HG03521 (cell line): ENCODE measurements at regions not wholly inside any gene's neighbourhood (a gene's known extent, or its start where the extent isn't known, plus 50 kb on each side); places are given as distances from the start of the nearest gene placed in this dataset.
"Not testable (repeated sequence)": the region's sequence is repeated elsewhere in the genome, so short reads cannot be mapped to it uniquely, and the experiment has no call there.

Experiments
- ATAC-seq: cut with Tn5 transposase; IDR thresholded peaks from one replicate; pipeline ENCODE4 v1.9.1; 2021; ENCODE audit warnings: mild to moderate bottlenecking, moderate library complexity; ENCODE audit not compliant: unreplicated experiment

DNA sequence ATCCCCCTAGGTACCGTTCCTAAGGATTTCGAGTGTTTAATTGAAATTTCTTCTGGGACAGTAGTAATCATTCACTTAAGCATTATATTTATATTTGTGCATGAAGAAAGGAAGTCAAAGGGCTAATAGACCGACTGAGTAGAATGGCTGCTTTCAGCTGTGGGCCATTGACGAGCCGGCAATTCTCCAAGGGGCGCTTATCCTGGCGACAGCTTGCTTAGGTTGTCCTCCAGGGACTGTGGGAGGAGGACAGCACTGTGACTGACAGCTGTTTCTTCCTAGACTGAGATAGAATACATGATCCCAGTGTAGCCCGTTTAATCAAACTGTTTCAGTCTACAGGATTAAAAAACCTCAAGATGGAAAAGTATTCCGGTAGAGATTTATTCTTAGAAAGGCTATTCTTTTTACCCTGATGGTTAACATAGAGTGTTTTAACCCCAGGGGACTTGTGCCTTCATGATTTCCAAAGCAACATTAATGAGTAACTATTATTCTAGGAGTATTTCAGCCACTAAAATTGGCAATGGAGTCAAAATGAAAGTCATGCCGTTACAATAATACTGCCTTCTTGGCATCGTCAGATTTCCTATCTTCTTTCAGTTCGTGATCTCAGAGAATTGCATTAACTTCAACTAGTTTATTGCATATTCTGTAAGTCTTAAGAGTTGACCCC, 943.1 kb upstream of the WWC1 start:
- no peak for ATAC-seq

DNA sequence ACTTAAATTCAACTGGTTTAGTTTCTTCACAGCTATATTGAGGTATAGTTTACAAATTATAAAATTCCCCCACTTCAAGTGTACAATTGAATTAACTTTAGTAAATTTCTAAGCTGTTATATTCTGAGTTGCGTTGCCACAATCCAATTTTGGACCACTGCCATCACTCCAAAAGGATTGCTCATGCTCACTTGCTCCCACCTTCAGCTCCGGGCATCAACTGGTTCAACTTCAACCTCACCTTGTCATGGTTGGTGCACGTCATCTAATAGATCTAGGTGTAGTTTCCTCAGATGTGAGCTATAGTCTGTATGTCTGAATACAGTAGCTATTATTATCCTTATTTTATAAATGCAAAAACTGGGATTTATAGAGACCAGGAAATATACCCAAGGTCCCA, 942.5 kb upstream of the WWC1 start:
- no peak for ATAC-seq

DNA sequence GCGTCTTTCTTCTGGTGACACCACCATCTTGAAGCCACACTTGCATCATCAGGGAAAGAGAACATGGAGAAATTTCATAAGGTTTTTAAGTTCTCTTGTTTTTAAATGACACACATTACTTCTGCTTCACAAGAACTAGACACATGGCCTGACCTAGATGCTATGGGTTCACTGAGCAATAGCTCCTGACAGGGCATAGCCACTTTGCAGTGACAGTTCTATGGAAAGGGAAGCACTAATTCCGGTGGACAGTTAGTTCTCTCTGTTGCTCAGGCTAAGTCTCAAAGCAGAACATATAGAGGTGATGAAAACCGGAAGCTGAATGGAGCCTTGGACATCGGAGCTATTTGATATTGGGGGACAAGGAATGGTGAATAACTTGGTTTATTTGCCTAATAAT, 940.1 kb upstream of the WWC1 start:
- no peak for ATAC-seq

DNA sequence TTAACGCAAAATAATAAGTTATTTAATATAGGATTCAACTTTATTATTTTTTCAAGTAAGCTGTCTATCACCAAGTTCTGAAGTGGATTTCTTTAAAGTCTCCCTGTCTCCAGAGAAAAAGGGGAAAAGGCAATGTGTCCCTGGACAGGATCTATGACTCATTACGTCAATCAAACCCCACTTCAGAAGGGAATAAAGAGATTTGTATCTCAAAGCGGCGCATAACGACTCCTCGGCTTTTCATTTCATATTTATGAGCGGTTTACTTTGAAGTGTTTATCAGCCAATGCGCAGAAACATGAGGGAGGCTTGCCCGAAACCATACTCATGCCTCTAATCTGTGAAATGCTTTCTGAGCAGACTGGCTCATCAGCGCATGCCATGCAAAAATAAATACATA, 938.6 kb upstream of the WWC1 start:
- no peak for ATAC-seq

DNA sequence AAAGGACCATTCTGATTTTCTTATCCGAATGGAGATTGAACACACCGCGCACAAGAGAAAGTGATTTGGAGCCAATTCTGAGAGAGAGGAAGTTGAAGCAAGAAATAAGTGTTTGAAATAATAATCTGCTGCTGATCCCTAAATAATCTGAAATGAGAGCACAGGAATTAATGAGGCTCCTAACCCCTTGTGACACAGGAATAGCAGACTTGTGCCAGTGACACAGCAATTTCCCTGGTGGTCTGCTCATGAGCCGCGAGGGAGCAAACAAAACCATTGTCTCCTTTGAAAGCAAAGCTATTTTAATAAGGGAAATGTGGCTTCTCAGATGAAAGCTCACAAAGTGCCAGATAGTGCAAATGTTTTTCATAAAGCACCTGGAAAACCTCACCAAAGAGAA, 936.1 kb upstream of the WWC1 start:
- ATAC-seq, result no peak

DNA sequence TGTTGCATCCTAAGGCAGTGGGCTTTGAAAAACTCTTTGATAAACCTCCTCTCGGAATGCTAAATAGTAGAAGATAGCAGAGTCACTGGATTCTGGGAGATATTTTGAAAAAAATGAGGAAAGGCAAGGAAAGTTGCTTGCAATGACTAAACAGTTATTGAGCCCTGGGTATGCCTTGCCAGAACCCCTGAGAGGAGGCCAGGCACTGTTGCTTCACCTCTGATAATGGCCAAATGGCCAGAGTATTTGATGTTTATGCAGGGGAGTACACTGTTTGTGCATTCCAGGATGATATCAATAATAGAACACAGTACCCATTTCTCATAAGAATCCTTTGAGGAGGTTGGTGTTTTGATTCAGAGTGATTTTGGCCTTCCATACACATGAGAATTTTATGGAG, 935.1 kb upstream of the WWC1 start:
- ATAC-seq, result no peak

DNA sequence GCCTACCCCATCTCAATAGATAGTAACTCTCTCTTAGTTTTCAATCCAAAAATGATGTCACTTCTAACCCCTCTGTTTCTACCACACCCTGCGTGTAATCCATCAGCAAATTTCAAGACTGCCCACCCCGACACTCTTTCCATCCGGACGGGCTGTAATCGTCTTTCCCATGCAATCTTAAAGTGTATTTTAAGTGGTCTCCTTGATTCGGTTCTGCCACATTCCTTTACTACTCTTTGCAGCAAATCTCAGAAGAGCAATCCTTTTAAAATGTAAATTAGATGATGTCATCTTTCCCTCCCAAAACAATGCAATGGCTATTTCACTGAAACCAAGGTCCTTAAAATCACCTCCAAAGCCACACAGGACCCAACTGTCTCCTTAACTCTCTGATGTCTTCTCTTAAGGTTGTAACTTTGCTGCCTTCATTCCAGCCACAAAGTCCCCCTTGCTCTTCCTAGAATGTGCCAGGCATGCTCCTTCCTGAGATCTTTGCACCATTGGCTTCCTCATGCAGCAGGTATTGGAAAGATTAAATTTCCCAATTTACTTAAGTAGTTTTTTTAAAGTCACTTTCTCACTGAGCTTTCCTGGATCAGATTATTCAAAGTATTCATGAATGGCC, 932.5 kb upstream of the WWC1 start:
- ATAC-seq, result no peak

DNA sequence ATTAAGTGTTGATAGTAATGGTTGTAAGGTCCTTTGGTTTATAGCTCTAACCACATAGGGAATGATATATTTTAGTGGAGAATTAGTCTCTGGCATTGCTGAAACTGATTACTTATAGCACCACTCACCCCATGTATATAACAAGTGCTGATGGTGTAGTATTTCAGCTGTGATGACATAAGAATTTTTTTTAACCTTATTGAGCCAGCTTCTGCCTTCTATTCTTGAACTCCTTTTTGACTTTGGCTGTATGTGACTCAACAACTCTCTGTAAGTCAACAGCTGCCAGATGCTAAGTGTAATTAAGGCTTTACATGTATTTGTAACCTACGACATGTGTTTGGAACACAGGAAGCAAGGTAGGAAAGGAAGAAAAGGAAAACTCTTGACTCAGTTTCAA, 929.6 kb upstream of the WWC1 start:
- no peak for ATAC-seq

DNA sequence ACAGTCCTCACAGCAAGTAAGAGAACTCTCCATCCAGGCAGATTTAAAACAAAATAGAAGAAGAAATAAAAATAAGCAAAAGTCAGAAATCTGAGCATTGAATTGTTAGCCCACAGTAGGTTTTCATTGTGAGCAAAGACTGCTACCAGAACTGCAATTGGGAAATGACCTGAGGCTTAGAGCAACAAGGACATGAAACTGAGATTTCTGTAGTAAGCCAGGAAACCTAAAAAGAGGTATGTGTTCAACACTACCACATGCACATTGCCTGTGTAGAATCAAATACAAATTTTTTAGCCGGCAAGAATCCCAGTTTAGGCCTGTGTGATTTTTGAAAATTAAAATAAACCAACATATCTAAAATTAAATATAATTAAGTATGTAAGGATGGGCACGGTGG, 928.4 kb upstream of the WWC1 start:
- no peak for ATAC-seq

DNA sequence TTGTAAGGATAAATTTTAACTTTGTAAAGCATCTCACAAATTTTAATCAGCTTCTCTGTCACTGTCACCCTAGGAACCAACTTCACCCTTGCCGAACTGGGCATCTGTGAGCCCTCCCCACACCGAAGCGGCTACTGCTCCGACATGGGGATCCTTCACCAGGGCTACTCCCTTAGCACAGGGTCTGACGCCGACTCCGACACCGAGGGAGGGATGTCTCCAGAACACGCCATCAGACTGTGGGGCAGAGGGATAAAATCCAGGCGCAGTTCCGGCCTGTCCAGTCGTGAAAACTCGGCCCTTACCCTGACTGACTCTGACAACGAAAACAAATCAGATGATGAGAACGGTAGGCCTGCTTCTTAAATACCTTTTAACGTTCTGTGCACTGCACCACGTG, 916.3 kb upstream of the WWC1 start:
- no peak for ATAC-seq

DNA sequence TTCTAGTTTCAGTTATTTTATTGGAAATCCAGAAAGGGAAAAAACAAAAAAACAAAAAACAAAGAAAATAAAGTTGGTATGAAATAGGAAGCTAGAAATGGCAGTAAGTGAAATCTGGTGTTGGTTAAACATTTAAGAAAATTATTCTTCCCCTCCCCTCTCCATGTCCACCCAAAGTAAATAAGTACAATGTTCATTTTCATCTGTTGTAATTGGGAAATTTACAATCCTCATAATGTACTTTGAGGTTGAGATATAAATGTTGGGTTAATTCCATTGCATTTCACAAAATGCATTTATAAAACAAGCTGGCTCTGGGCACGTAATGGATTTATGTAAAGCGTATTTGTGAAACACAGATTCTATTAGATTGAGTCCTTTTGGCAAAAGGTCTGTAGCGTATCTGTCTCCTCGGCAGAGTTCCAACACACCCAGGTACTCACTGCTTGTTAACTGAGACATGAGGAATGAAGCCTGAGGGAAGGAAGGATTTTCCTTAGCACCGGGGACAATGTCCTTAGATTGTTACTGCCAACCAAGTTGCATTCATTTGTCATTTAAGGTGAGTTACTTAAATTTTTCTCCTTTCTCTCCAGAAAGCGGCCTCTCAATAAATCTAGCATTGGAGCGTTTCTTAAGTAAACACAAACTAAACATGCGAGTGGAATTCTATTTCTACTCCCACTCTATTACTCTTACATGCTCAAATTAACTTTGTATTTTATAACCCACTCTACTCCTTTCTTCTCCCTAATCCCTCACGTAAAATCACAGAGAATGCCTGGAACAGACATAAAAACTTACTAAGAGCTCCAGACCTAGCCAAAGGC, 912.3 kb upstream of the WWC1 start:
- ATAC-seq, result no peak

DNA sequence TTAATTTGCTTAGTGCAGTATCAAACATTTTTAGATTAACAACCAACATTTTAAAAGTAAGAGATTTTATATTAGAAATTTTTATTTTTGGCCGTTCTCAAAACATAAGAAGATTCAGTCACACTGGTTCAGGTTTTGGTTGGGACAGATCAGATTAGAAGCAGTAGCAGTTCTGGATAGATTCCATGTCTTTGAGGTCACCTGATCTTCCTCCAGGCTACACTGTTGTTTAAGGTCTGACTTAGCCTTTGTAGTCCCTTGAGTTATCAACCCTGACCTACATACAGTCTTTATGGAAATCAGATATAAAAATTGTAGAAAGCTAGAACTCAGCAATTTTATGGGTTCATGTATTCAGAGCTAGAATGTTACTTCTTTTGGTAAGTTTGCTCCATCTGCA, 910.0 kb upstream of the WWC1 start:
- no peak for ATAC-seq

DNA sequence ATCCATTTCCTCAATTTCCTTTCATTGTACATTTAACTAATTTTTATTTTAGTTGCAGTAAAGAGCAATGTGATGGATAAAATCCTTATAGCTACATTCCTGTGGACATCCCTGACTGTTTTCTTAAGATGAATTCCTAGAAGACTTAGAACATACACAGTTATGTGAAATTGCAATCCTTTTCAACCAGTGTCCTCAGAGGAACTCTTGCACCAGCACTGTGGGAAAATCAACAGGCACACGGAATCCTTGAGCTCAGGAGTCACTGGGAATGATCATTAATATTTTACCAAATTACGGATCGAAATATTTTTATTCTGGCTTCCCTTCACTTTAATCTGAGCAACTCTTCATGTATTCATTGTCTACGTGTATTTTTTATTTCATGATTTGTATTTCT, 901.9 kb upstream of the WWC1 start:
- no peak for ATAC-seq

DNA sequence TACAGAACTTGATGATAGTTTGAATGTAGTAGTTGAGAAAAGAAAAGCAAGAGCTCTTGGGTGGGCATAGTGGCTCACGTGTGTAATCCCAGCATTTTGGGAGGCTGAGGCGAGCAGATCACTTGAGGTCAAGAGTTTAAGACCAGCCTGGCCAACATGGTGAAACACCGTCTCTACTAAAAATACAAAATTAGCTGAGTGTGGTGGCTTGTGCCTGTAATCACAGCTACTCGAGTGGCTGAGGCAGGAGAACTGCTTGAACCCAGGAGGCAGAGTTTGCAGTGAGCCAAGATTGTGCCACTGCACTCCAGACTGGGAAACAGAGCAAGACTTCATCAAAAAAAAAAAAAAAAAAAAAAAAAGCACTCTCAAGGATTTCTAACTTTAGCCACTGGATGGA, 900.2 kb upstream of the WWC1 start:
- not testable (repeated sequence) for ATAC-seq

DNA sequence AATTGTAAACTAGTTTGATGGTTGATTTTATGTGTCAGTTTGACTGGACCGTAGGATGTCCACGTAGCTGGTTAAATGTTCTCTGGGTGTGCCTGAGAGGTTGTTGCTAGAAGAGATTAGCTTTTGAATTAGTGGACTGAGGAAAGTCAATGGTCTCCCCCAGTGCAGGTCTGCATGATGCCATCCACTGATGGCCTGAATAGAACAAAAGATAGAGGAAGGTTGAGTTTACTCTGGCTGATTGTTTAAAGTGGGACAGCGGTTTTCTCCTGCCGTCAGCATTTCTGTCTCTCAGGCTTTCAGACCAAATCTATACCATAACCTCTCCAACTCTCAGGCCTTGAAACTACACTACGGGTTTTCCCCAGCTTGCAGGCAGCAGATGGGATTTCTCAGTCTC, 899.2 kb upstream of the WWC1 start:
- no peak for ATAC-seq

DNA sequence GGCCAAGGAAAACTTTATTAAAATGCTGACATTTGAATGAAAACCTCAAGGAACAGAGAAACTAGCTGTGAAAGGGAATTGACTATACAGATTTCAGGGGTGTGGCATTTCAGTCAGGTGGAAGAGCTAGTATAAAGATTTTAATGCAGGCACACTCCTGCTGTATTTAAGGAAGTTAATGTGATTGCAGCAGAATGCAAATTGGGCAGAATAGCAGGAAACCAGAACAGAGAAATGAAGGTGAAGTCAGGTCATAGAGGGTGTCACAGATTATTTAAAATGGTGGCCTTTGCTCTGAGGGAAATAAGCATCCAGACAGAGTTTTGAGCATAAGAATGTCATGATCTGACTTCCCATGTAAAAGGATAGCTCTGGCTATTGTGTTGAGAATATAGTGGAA, 898.1 kb upstream of the WWC1 start:
- ATAC-seq, result no peak

DNA sequence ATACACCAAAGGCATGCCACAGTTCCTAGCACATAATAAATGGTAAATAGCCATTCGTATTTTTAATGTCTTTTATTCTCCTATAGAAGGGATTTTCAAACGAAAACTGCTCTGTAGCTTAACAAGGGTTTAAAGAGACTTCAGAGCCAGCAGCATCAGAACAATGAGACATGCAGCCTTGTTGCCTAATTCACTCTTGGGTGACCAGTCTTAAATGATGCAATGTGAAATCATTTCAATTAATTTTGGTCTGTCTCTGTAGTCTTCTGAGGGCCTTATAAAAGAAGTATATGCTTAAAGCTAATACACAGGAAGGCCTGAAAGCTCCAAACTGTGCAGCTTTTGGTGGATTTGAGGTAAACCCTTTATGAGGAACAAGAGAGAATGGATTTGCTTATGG, 888.8 kb upstream of the WWC1 start:
- no peak for ATAC-seq

DNA sequence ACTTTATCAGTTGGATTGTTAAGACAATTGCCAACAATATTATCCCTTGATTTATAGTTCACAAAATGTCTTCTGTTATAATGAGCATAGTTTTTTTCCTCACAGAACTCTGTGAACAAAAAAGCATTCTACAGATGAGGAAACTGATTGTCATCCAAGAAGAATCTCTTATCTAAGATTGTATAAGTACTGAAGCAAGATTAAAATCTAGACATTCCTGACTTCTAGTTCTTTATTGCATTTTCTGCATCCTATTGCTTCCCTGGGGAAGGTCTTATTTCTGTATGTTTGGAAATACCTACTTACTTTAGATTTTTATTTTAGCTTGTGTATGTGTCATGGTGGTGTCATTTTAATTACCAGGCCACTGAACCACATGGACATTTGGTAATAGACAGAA, 884.9 kb upstream of the WWC1 start:
- no peak for ATAC-seq

DNA sequence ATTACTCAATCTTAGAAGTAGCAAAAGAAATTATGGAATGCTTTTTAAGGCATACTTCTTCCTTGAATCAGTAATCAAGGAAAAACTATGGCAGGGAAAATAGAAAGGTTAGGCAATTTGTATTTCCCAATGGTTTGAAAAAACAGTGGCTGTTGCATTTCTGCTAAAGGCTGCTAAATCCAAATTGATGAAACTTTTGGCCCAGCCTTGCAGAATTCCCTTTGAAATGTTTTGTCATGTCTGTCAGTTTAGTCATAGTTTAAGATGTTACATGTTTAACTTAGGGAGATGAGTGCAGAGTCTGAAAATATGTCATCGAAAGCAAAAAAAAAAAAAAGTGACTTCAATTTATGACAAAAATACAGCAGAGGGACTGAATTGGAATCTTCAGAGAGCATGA, 878.9 kb upstream of the WWC1 start:
- no peak for ATAC-seq

DNA sequence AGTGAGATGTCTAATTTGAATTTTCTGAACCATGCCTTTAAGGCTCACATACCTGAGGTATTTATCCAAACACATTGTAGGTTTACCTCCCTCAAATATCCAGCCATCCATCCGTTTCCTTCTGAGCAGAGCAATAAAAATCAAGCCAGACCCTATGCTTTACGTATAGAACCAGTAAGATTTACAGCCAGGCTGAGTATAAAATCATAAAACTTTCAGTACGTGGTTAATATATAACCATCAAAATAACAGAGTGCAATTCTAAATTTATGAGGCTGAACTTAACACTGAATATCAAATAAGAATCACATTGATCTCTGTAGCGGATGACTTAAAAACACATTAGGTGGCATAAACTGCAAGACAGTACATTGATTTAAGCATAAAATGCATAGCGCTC, 877.9 kb upstream of the WWC1 start:
- no peak for ATAC-seq

DNA sequence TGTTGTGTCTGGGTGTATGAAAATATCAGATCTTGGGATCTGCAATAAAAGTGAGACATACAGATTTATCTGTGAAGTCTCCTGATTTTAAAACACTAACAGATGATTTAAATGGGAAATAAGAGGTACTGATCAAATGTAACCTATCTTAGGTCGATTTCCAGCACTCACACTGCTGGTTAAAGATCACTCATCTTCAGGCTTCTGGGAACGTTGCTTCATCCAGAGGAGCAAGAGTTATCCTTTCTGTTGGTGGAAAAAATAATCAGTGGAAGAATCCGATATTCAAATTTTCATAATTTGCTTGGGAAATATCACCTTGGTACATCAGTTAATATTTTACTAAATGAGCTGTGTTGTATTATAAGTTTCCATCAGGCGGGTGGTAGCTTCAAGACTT, 876.8 kb upstream of the WWC1 start:
- ATAC-seq, result no peak
